Endodermal cell (in vitro differentiated cells): ENCODE measurements at regions not wholly inside any gene's neighbourhood (a gene's known extent, or its start where the extent isn't known, plus 50 kb on each side); places are given as distances from the start of the nearest gene placed in this dataset.

ENCODE experiments used
- DNase-seq: peaks from one replicate; pipeline ENCODE4 v3.0.0-alpha.2; 2017
- H3K27ac ChIP-seq: 2 replicates; pipeline ENCODE4 v1.5.1; 2013; ENCODE audit warnings: mild to moderate bottlenecking, low read depth, low read length, moderate library complexity
- H3K27me3 ChIP-seq: 2 replicates; pipeline ENCODE4 v1.6.1; 2013; ENCODE audit warnings: mild to moderate bottlenecking, low read length, moderate library complexity; ENCODE audit not compliant: insufficient read depth, control insufficient read depth, poor library complexity, severe bottlenecking
- H3K36me3 ChIP-seq: 2 replicates; pipeline ENCODE4 v1.7.0; 2013; ENCODE audit warnings: mild to moderate bottlenecking, low read length, moderate library complexity; ENCODE audit not compliant: control insufficient read depth, insufficient read depth
- H3K4me1 ChIP-seq: one replicate; pipeline ENCODE4 v1.7.0; 2013; ENCODE audit warnings: low read length; ENCODE audit not compliant: control insufficient read depth, insufficient read depth
- H3K4me3 ChIP-seq: 2 replicates; pipeline ENCODE4 v1.5.1; 2013; ENCODE audit warnings: mild to moderate bottlenecking, low read length, moderate library complexity
- H3K9ac ChIP-seq: 2 replicates; pipeline ENCODE4 v1.6.1; 2013; ENCODE audit warnings: mild to moderate bottlenecking, low read length, moderate library complexity; ENCODE audit not compliant: poor library complexity, severe bottlenecking; ENCODE audit errors: extremely low read depth
- H3K9me3 ChIP-seq: 2 replicates; pipeline ENCODE4 v1.6.1; 2013; ENCODE audit warnings: mild to moderate bottlenecking, low read length, moderate library complexity; ENCODE audit not compliant: control insufficient read depth
- H3K27ac Mint-ChIP-seq: 2 replicates; pipeline ENCODE4 v1.8.0; 2020; ENCODE audit warnings: mixed read lengths
- H3K27me3 Mint-ChIP-seq: 2 replicates; pipeline ENCODE4 v1.8.0; 2021; ENCODE audit warnings: mild to moderate bottlenecking, mixed read lengths; ENCODE audit not compliant: insufficient read depth
- H3K36me3 Mint-ChIP-seq: 2 replicates; pipeline ENCODE4 v1.8.0; 2020; ENCODE audit warnings: low read depth, mixed read lengths
- H3K4me1 Mint-ChIP-seq: 2 replicates; pipeline ENCODE4 v1.8.0; 2020; ENCODE audit warnings: mixed read lengths
- H3K4me3 Mint-ChIP-seq: 2 replicates; pipeline ENCODE4 v1.8.0; 2020; ENCODE audit warnings: mild to moderate bottlenecking, moderate library complexity, mixed read lengths
- H3K9me3 Mint-ChIP-seq: 2 replicates; pipeline ENCODE4 v1.8.0; 2020; ENCODE audit warnings: mild to moderate bottlenecking, mixed read lengths
- WGBS, 2 experiments: methylation state at CpG; one replicate each; pipeline versions ENCODE4 v1.1.5 to v1.1.7; 2013; ENCODE audit warnings: missing lambda C conversion rate in 2 of 2, mixed read lengths in 1 of 2; ENCODE audit not compliant: insufficient coverage in 1 of 2, insufficient read length in 1 of 2; 5-methylcytosine and 5-hydroxymethylcytosine counted together
- TF ChIP-seq, protein P1 (sequence below): fragments of 200-600 bp; sonication (generic); conservative IDR thresholded peaks from 2 replicates; pipeline ENCODE4 v1.5.0; 2021; ENCODE audit warnings: antibody characterized with exemption, mild to moderate bottlenecking

GRCh38 chr21:22046576-22046975 lies 1048.4 kb downstream of the NCAM2 start:
- no peaks in the 10 kb centered on the region for H3K36me3 Mint-ChIP-seq
- H3K9me3 ChIP-seq = no peaks in the 10 kb centered on the region
- no peak overlapping the region for H3K9ac ChIP-seq
- no peaks in the 10 kb centered on the region for H3K27me3 Mint-ChIP-seq
- no peak overlapping the region for H3K27ac ChIP-seq
- no peaks in the 10 kb centered on the region for H3K4me1 Mint-ChIP-seq
- H3K27me3 ChIP-seq = no peaks in the 10 kb centered on the region
- H3K4me1 ChIP-seq = no peaks in the 10 kb centered on the region
- H3K9me3 Mint-ChIP-seq = no peaks in the 10 kb centered on the region
- H3K36me3 ChIP-seq = no peaks in the 10 kb centered on the region
- no peak overlapping the region for H3K4me3 Mint-ChIP-seq
- no peak overlapping the region for H3K4me3 ChIP-seq
- no peak overlapping the region for H3K27ac Mint-ChIP-seq
- DNase-seq = no peak
- TF ChIP-seq, protein P1, sequence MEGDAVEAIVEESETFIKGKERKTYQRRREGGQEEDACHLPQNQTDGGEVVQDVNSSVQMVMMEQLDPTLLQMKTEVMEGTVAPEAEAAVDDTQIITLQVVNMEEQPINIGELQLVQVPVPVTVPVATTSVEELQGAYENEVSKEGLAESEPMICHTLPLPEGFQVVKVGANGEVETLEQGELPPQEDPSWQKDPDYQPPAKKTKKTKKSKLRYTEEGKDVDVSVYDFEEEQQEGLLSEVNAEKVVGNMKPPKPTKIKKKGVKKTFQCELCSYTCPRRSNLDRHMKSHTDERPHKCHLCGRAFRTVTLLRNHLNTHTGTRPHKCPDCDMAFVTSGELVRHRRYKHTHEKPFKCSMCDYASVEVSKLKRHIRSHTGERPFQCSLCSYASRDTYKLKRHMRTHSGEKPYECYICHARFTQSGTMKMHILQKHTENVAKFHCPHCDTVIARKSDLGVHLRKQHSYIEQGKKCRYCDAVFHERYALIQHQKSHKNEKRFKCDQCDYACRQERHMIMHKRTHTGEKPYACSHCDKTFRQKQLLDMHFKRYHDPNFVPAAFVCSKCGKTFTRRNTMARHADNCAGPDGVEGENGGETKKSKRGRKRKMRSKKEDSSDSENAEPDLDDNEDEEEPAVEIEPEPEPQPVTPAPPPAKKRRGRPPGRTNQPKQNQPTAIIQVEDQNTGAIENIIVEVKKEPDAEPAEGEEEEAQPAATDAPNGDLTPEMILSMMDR = no peak

GRCh38 chr21:22056904-22057303 lies 1058.7 kb downstream of the NCAM2 start:
- no peaks in the 10 kb centered on the region for H3K36me3 Mint-ChIP-seq
- Histone ChIP-seq H3K9me3 (no peaks in the 10 kb centered on the region), H3K36me3 (no peaks in the 10 kb centered on the region), H3K9ac (no peak overlapping the region), H3K4me1 (peaks cover 3% of the 10 kb centered on the region), H3K4me3 (no peak overlapping the region), H3K27me3 (no peaks in the 10 kb centered on the region), H3K27ac (no peak overlapping the region)
- 88 to 95% methylated on average over 4 to 5 of the region's 5 CpGs for WGBS, 2 experiments
- H3K27me3 Mint-ChIP-seq = no peaks in the 10 kb centered on the region
- no peak overlapping the region for H3K27ac Mint-ChIP-seq
- TF ChIP-seq, protein P1 = no peak
- no peak for DNase-seq
- no peak overlapping the region for H3K4me3 Mint-ChIP-seq
- no peaks in the 10 kb centered on the region for H3K9me3 Mint-ChIP-seq
- peaks cover 6% of the 10 kb centered on the region for H3K4me1 Mint-ChIP-seq

GRCh38 chr21:22062472-22063139 lies 1064.4 kb downstream of the NCAM2 start:
- no peaks in the 10 kb centered on the region for H3K36me3 Mint-ChIP-seq

More at GRCh38 chr21:22062472-22063139, 1064.4 kb downstream of the NCAM2 start:
- DNase-seq = no peak
- Mint-ChIP-seq H3K4me3 (no peak overlapping the region), H3K9me3 (no peaks in the 10 kb centered on the region), H3K27me3 (no peaks in the 10 kb centered on the region), H3K4me1 (no peaks in the 10 kb centered on the region), H3K27ac (no peak overlapping the region)
- Histone ChIP-seq H3K36me3 (no peaks in the 10 kb centered on the region), H3K27ac (no peak overlapping the region), H3K9ac (no peak overlapping the region), H3K4me3 (no peak overlapping the region), H3K9me3 (no peaks in the 10 kb centered on the region), H3K4me1 (no peaks in the 10 kb centered on the region), H3K27me3 (no peaks in the 10 kb centered on the region)
- TF ChIP-seq, protein P1 = no peak
